ENCODE measurements at regions not wholly inside any gene's neighbourhood (a gene's known extent, or its start where the extent isn't known, plus 50 kb on each side); places are given as distances from the start of the nearest gene placed in this dataset.

DNA sequence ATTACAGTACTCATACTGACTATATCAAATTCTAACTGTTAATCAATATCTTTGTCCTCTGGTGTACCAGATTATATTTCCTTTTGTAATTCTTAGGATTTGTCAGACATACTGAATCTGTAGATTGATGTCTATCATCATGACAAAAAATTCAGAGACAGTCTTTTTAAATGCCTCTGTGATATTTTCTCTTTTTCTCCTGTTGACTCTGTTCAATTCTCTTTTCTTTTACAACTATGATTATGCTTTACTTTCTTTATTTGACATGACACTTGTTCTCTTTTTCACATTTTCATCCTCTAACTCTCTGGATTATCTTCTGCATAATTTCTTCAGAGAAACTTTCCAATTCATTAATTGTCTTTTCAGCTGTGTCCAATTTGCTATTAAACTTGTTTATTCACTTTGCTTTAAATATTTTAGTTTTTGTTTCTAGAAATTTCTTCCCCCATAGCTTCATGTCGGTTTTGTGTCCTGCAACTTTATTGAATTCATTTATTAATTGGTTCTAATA lies 153.6 kb downstream of the PFKFB3 start:
- TF ChIP-seq, protein P1, sequence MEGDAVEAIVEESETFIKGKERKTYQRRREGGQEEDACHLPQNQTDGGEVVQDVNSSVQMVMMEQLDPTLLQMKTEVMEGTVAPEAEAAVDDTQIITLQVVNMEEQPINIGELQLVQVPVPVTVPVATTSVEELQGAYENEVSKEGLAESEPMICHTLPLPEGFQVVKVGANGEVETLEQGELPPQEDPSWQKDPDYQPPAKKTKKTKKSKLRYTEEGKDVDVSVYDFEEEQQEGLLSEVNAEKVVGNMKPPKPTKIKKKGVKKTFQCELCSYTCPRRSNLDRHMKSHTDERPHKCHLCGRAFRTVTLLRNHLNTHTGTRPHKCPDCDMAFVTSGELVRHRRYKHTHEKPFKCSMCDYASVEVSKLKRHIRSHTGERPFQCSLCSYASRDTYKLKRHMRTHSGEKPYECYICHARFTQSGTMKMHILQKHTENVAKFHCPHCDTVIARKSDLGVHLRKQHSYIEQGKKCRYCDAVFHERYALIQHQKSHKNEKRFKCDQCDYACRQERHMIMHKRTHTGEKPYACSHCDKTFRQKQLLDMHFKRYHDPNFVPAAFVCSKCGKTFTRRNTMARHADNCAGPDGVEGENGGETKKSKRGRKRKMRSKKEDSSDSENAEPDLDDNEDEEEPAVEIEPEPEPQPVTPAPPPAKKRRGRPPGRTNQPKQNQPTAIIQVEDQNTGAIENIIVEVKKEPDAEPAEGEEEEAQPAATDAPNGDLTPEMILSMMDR (IDR thresholded peaks at IDR 0.05) = no peak
- no peak for TF ChIP-seq POLR2A (IDR thresholded peaks at IDR 0.05)
- 89 to 90% methylated on average over 1 of the region's 1 CpG for WGBS, 2 donors
- no peak for DNase-seq (ENCODE audit: low spot score in 2 of 2)
- intact Hi-C loops (cut with DNase I; ENCODE audit: low total_unique reads) = no loop called here
- no peak overlapping the region for H3K4me3 ChIP-seq (ENCODE audit: low read depth, poor library complexity, severe bottlenecking)

DNA sequence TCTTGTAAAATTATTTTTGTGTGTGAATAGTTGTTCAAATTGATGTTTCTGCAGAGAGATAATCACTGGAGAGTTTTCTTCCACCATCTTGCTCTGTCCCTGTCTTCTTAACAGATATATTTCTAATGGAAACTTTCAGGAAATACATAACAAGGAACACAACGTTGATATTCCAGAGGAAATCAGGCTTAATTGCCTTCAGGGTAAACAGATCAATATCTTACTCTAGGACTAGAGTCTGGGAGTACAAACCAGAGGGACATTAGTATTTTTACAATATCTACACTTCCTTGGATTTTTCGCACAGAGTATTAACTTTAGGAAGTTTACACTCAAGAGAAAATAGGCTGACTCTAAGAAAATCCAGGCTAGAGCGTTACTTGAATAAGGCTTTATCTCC lies 159.1 kb downstream of the PFKFB3 start:
- no peak for DNase-seq (ENCODE audit: low spot score in 2 of 2)
- H3K4me3 ChIP-seq (ENCODE audit: low read depth, poor library complexity, severe bottlenecking) = no peak overlapping the region
- intact Hi-C loops (cut with DNase I; ENCODE audit: low total_unique reads) = no loop called here
- TF ChIP-seq, protein P1 (IDR thresholded peaks at IDR 0.05) = no peak
- TF ChIP-seq POLR2A (IDR thresholded peaks at IDR 0.05) = no peak
- 78 to 84% methylated on average over 3 of the region's 3 CpGs for WGBS, 2 donors

DNA sequence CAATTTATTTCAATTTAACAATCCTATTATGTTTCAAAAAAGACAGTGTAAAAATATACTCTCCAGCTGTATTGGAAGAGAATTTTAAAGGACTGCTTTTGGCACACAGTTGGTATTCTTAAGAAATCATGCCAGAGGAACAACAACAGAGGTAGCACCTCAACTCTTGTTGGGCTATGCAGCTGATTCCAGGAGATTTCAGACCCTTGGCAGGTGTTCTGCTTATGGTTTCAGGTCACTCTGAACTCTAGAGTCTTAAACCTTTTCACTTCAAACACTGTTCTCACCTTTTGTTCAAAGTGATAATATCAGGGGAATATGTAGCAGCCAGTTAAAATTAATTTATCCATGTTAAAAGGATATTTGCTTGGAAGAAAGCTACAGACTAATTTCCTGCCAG lies 160.1 kb downstream of the PFKFB3 start:
- no peak overlapping the region for H3K4me3 ChIP-seq (ENCODE audit: low read depth, poor library complexity, severe bottlenecking)
- TF ChIP-seq POLR2A (IDR thresholded peaks at IDR 0.05) = no peak
- TF ChIP-seq, protein P1 (IDR thresholded peaks at IDR 0.05) = no peak
- intact Hi-C loops (cut with DNase I; ENCODE audit: low total_unique reads) = no loop called here
- DNase-seq (ENCODE audit: low spot score in 2 of 2) = no peak

DNA sequence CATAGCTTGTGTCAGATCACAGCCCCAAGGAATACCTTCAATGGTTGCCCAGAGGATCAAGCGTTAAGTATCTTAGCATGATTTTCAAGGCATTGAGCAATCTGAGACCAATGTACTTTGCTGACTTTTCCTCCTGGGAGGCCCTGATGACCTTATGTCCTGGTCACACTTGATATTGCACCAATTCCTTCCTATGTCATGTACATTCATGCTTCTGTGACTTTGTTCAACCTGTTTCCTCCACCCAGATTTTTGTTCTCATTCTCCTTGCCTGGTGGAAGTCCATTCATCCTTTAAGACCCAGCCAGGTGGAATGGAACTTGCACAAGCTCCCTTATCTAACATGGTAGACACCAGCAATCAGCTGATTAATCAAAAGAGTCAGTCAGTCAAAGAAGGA lies 160.8 kb downstream of the PFKFB3 start:
- intact Hi-C loops (cut with DNase I; ENCODE audit: low total_unique reads) = no loop called here
- 0% methylated on average over 1 of the region's 1 CpG for WGBS, 2 donors

DNA sequence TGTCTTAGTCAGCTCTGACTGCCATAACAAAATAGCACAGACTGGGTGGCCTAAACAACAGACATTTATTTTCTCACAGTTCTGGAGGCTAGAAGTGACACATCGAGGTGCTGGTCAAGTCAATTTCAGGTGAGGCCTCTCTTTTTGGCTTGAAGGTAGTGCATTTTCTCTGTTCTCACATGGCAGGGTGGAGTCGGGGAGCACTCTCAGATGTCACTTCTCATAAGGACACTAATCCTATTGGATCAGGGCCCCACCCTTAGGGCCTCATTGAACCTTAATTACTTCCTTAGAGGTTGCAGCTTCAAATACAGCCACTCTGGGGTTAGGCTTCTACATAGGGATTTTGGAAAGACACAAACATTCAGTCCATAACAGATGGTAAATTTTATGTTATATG lies 161.6 kb downstream of the PFKFB3 start:
- no peak for DNase-seq (ENCODE audit: low spot score in 2 of 2)
- no peak overlapping the region for H3K4me3 ChIP-seq (ENCODE audit: low read depth, poor library complexity, severe bottlenecking)
- WGBS, 2 donors = 90 to 91% methylated on average over 2 of the region's 2 CpGs
- TF ChIP-seq, protein P1 (IDR thresholded peaks at IDR 0.05) = no peak
- no peak for TF ChIP-seq POLR2A (IDR thresholded peaks at IDR 0.05)
- intact Hi-C loops (cut with DNase I; ENCODE audit: low total_unique reads) = no loop called here

More for the DNA sequence above, 160.8 kb downstream of the PFKFB3 start:
- H3K4me3 ChIP-seq (ENCODE audit: low read depth, poor library complexity, severe bottlenecking) = no peak overlapping the region
- no peak for DNase-seq (ENCODE audit: low spot score in 2 of 2)
- TF ChIP-seq, protein P1 (IDR thresholded peaks at IDR 0.05) = no peak
- TF ChIP-seq POLR2A (IDR thresholded peaks at IDR 0.05) = no peak

DNA sequence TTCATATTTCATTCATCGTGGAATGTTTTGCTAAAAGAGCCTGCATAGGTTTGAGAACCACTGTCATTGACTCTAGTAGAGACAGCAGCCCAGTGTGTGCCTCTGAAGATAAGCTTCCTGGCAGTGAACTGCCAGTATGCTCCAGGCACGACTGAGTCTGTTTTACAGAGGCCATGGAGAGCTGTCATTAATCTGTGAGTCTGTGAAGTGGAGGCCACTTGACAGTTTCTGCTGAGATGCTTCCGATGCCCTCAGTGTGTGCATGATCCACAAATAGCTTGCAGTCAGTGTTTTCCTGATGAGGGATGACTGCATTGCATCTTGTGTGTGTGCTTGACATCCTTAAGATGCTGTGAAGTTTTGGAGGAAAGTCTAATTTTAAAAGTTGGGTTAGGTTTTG lies 162.2 kb downstream of the PFKFB3 start:
- DNase-seq (ENCODE audit: low spot score in 2 of 2) = no peak
- 73 to 88% methylated on average over 3 of the region's 3 CpGs for WGBS, 2 donors
- H3K4me3 ChIP-seq (ENCODE audit: low read depth, poor library complexity, severe bottlenecking) = no peak overlapping the region
- no peak for TF ChIP-seq POLR2A (IDR thresholded peaks at IDR 0.05)
- TF ChIP-seq, protein P1 (IDR thresholded peaks at IDR 0.05) = no peak
- intact Hi-C loops (cut with DNase I; ENCODE audit: low total_unique reads) = no loop called here
